ENCODE measurements at regions not wholly inside any gene's neighbourhood (a gene's known extent, or its start where the extent isn't known, plus 50 kb on each side); places are given as distances from the start of the nearest gene placed in this dataset.

DNA sequence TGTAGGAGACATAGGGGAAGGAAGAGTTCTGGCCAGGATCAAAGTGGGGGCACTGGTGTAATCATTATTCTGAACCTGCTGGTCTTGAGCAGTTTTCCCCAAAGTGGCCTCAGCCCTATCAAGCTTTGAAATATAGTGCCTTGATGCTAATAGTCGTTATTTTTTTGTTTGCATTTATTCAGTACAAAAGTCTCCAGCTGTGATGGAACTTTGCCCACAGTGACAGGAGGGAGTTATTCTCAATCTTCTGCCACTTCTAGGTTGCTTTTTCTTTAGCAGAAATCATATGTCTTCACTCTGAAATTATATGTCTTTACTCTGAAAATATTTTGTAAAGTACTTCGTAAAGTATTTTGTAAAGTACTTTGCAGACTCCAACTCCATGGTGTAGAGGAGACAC lies 93.1 kb downstream of the FAT3 start:
- TF ChIP-seq POLR2AphosphoS5 (IDR thresholded peaks at IDR 0.05; ENCODE audit: borderline replicate concordance, low read depth, low read length), result no peak
- no peak for TF ChIP-seq EZH2 (IDR thresholded peaks at IDR 0.05)
- TF ChIP-seq FOXP2 (optimal IDR thresholded peaks at IDR 0.05; ENCODE audit: control extremely low read depth, extremely low read length, insufficient read depth), result no peak

Measured in SK-N-MC (cell line).